ENCODE measurements at regions not wholly inside any gene's neighbourhood (a gene's known extent, or its start where the extent isn't known, plus 50 kb on each side); places are given as distances from the start of the nearest gene placed in this dataset.
"Not testable (repeated sequence)": the region's sequence is repeated elsewhere in the genome, so short reads cannot be mapped to it uniquely, and the experiment has no call there.

- Mint-ChIP-seq H3K27ac (no peak overlapping the region), H3K4me3 (no peak overlapping the region), H3K36me3 (peaks cover 1% of the 10 kb centered on the region), H3K9me3 (no peaks in the 10 kb centered on the region), H3K27me3 (no peaks in the 10 kb centered on the region), H3K4me1 (no peaks in the 10 kb centered on the region)
Measured at GRCh38 chr1:185549906-185550305, 184.3 kb upstream of the HMCN1 start.

DNA sequence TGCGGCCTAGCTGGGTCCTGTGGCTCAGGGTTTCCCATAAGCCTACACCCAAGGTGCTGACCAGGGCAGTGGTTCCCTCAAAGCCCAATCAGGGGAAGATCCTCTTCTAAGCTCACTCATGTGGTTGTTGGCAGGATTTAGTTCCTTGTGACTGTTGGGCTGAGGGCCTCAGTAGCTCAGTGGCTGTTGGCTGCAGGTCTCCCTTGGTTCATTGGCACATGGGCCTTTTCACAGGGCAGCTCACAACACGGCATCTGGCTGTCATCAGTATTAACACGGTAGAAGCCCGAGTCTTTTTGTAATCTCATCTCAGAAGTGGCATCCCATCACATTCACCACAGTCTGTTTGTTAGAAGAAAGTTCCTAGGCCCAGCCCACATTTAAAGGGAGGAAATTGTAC, 188.2 kb upstream of the HMCN1 start:
- Mint-ChIP-seq H3K9me3 (no peaks in the 10 kb centered on the region), H3K36me3 (no peaks in the 10 kb centered on the region), H3K4me1 (no peaks in the 10 kb centered on the region), H3K27ac (no peak overlapping the region), H3K4me3 (no peak overlapping the region), H3K27me3 (no peaks in the 10 kb centered on the region)

DNA sequence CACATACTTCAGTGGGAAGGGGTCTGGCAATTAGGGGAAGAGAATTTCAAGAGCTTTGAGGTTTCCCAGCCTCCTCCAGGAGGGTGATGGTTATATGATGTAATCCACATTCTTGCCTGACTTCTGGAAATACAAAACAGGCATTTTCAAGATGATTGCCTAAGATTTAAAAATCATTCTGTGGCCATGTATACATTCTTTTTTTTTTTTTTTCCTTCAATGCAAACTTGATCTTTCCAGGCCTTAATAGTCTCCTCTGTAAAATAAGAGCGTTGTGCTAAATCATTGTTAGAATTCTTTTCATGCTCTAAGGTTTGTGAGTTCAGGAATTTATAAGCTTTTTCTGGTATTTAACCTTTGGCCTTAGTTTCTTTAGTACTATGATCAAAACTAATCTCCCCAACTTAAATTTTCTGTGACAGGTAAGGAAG, 192.3 kb upstream of the HMCN1 start:
- Mint-ChIP-seq H3K27me3 (no peaks in the 10 kb centered on the region), H3K4me3 (no peak overlapping the region), H3K27ac (no peak overlapping the region), H3K36me3 (no peaks in the 10 kb centered on the region), H3K4me1 (peaks cover 7% of the 10 kb centered on the region), H3K9me3 (no peaks in the 10 kb centered on the region)

- Mint-ChIP-seq H3K27me3 (no peaks in the 10 kb centered on the region), H3K4me3 (no peak overlapping the region), H3K4me1 (peaks cover 11% of the 10 kb centered on the region), H3K27ac (no peak overlapping the region), H3K9me3 (no peaks in the 10 kb centered on the region), H3K36me3 (no peaks in the 10 kb centered on the region)
Measured at GRCh38 chr1:185540295-185540694, 193.9 kb upstream of the HMCN1 start.

- H3K4me3 Mint-ChIP-seq: no peak overlapping the region
- no peaks in the 10 kb centered on the region for H3K27me3 Mint-ChIP-seq
- H3K4me1 Mint-ChIP-seq: peaks cover 11% of the 10 kb centered on the region
- no peak overlapping the region for H3K27ac Mint-ChIP-seq
- H3K9me3 Mint-ChIP-seq: no peaks in the 10 kb centered on the region
- H3K36me3 Mint-ChIP-seq: no peaks in the 10 kb centered on the region
Measured at GRCh38 chr1:185539277-185539943, 194.8 kb upstream of the HMCN1 start.

GRCh38 chr1:185538309-185538898, 195.8 kb upstream of the HMCN1 start:
- H3K4me3 Mint-ChIP-seq, H3K36me3 Mint-ChIP-seq, H3K27ac Mint-ChIP-seq, H3K9me3 Mint-ChIP-seq, H3K27me3 Mint-ChIP-seq: not testable (repeated sequence)
- peaks cover 11% of the 10 kb centered on the region for H3K4me1 Mint-ChIP-seq

DNA sequence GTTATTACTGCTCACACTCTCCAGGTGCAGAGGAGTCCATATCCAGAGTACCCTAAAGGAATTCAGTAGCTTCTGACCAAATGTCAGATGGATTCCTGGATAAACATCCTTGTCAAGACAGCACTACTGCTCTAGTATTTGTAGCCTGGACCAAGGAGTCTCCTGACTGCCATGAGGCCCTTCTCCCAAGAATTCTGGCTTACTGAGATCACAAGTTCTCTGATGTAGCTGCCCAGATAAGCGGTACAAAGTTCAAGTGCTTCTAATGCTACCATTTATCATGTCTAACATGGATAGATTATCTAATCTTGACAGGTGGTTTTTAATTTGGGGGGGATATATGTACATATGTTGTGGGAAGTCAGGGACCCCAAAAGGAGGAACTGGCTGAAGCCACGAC, 196.6 kb upstream of the HMCN1 start:
- Mint-ChIP-seq H3K4me1 (peaks cover 11% of the 10 kb centered on the region), H3K27me3 (no peaks in the 10 kb centered on the region), H3K4me3 (no peak overlapping the region), H3K36me3 (no peaks in the 10 kb centered on the region), H3K27ac (no peak overlapping the region), H3K9me3 (no peaks in the 10 kb centered on the region)

- Mint-ChIP-seq H3K27ac (no peak overlapping the region), H3K9me3 (no peaks in the 10 kb centered on the region)
Measured at GRCh38 chr1:185536165-185536920, 197.8 kb upstream of the HMCN1 start.

GRCh38 chr1:185535621-185536020, 198.6 kb upstream of the HMCN1 start:
- no peaks in the 10 kb centered on the region for H3K36me3 Mint-ChIP-seq
- no peak overlapping the region for H3K4me3 Mint-ChIP-seq
- H3K9me3 Mint-ChIP-seq: no peaks in the 10 kb centered on the region
- H3K4me1 Mint-ChIP-seq: peaks cover 11% of the 10 kb centered on the region
- no peak overlapping the region for H3K27ac Mint-ChIP-seq
- H3K27me3 Mint-ChIP-seq: no peaks in the 10 kb centered on the region

More at GRCh38 chr1:185536165-185536920, 197.8 kb upstream of the HMCN1 start:
- Mint-ChIP-seq H3K27me3 (no peaks in the 10 kb centered on the region), H3K4me1 (peaks cover 11% of the 10 kb centered on the region), H3K36me3 (no peaks in the 10 kb centered on the region), H3K4me3 (no peak overlapping the region)

DNA sequence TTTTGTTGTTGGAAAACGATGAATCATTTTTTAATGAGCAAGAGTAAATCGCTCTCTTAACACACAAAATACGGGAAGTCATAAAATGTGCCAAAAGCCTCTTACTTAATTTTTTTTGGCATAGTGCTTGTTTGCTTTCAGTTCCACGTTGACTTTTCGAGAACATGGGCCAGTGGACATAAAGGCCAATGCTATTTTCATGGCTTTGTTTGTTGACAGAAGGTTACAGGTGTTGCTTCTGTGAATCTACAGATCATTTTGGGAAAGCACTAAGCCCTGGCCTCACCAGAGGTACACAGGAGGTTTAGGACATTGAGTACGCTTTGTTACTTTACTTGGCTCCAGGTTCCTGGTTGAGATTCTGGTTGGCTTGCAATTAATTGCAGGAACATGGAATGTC, 199.4 kb upstream of the HMCN1 start:
- Mint-ChIP-seq H3K4me1 (peaks cover 10% of the 10 kb centered on the region), H3K36me3 (no peaks in the 10 kb centered on the region), H3K9me3 (no peaks in the 10 kb centered on the region), H3K27me3 (no peaks in the 10 kb centered on the region), H3K27ac (no peak overlapping the region), H3K4me3 (no peak overlapping the region)

- Mint-ChIP-seq H3K9me3 (no peaks in the 10 kb centered on the region), H3K27ac (no peak overlapping the region), H3K36me3 (no peaks in the 10 kb centered on the region), H3K27me3 (no peaks in the 10 kb centered on the region), H3K4me1 (peaks cover 4% of the 10 kb centered on the region), H3K4me3 (no peak overlapping the region)
Measured at GRCh38 chr1:185533596-185533995, 200.6 kb upstream of the HMCN1 start.

DNA sequence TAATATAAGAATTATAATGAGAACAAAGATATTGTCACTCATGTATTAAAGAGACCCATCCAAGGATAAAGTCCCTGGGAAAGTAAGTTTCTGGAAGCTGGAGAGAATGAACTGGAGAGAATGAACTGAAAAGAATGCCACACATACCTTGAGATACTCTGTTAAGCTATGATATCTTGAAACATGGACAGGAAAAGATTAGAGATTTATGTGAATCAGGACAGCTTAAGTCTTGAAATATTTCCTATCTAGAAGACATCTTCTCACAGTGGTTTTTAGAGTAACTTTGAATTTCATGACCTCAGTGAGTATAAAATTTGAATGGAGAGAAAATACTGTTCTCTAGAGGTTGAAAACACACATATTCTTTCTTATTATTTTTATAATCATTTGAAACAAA, 201.3 kb upstream of the HMCN1 start:
- no peak overlapping the region for H3K27ac Mint-ChIP-seq
- H3K27me3 Mint-ChIP-seq: no peaks in the 10 kb centered on the region
- H3K4me1 Mint-ChIP-seq: peaks cover 4% of the 10 kb centered on the region
- H3K9me3 Mint-ChIP-seq: no peaks in the 10 kb centered on the region
- H3K36me3 Mint-ChIP-seq: no peaks in the 10 kb centered on the region
- H3K4me3 Mint-ChIP-seq: no peak overlapping the region

DNA sequence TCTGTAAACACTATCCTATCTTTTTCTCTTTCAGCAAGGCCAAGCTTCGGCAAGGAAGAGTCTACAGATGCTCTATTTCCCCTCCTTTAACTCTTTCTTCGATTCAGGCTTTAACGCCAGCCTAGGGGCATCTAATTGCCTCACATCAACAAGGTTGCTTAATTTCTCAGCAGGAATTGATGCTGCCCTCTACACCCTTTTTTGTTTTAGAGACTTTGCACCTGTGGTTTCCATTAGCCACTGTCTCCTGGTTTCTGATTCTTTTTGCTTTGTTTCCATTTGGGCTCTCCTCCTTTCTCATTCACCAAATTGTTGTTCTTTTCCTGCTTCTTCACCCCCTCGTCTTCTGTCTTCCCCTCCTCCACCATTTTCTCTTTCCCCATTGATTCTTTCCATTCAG, 202.4 kb upstream of the HMCN1 start:
- Mint-ChIP-seq H3K4me1 (peaks cover 4% of the 10 kb centered on the region), H3K27me3 (no peaks in the 10 kb centered on the region), H3K9me3 (no peaks in the 10 kb centered on the region), H3K4me3 (no peak overlapping the region), H3K36me3 (no peaks in the 10 kb centered on the region), H3K27ac (no peak overlapping the region)

DNA sequence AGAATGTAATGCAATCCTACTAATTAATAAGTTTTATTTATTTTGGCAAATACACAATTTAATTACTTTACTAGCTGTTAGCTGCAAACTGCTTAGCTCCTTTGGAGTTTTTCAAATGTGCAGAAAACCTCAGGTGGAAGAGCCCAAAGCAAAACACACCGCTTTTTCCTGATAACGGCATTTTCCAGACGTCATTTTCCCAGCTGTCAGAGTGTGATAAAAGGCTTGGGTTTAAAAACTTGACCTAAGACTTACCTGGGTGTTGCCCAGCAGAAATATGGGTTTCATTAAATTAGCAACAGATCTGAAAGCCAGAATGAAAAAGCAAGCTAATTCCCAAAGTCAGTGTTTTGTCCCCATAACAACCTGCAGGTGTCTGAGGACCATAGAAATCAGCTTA, 204.0 kb upstream of the HMCN1 start:
- Mint-ChIP-seq H3K4me1 (no peaks in the 10 kb centered on the region), H3K36me3 (no peaks in the 10 kb centered on the region), H3K27me3 (no peaks in the 10 kb centered on the region), H3K9me3 (no peaks in the 10 kb centered on the region), H3K27ac (no peak overlapping the region), H3K4me3 (no peak overlapping the region)

DNA sequence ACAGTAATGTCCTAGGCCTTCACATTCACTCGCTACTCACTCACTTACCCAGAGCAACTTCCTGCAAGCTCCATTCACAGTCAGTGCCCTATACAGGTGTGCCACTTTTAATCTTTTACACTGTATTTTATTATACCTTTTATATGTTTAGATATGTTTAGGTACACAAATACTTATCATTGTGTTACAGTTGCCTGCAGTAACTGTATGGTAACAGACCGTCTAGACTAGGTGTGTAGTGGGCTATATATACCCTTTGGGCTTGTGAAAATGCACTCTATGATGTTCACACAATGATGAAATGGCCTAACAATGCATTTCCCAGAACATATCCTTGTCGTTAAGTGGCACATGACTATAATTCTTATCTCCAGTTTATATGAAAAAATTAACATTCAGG, 204.5 kb upstream of the HMCN1 start:
- no peaks in the 10 kb centered on the region for H3K9me3 Mint-ChIP-seq
- H3K4me3 Mint-ChIP-seq: no peak overlapping the region
- no peaks in the 10 kb centered on the region for H3K27me3 Mint-ChIP-seq
- H3K4me1 Mint-ChIP-seq: no peaks in the 10 kb centered on the region
- H3K27ac Mint-ChIP-seq: no peak overlapping the region
- H3K36me3 Mint-ChIP-seq: no peaks in the 10 kb centered on the region

DNA sequence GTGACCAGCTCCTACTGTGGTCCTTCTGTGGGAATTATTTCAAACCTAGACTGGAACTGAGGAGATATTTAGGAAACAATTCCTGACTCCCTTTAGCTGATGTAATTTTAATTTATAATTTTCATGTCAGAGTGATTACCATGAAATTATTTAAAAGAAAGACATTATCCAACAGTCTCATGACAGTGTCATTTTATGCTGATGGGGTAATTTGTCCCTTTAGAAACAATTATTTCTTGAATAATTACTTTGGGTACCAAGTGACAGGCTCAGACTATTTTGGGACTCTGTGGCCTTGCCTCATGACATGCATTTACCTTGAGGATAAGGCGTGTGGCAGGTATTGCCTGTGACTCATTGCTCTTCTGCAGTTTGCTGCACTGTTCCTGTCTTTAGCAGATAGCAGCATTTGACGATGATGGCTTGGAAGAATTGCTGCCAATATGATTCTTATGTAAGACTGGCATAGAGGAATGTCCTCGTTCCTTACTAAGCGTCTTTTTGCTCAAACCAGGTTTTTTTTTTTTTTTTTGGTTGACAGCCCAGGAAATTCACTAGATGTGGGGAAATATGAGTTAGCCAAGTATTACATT, 206.0 kb upstream of the HMCN1 start:
- no peaks in the 10 kb centered on the region for H3K9me3 Mint-ChIP-seq
- H3K27ac Mint-ChIP-seq: no peak overlapping the region
- no peaks in the 10 kb centered on the region for H3K4me1 Mint-ChIP-seq
- H3K36me3 Mint-ChIP-seq: no peaks in the 10 kb centered on the region
- H3K4me3 Mint-ChIP-seq: no peak overlapping the region
- H3K27me3 Mint-ChIP-seq: no peaks in the 10 kb centered on the region

Measured in activated naive CD4-positive, alpha-beta T cell treated with anti-CD3 and anti-CD28 coated beads, Interleukin-2, amount 50 U/mL, for 24 hours (primary cell).